T47D (cell line): ENCODE measurements at regions not wholly inside any gene's neighbourhood (a gene's known extent, or its start where the extent isn't known, plus 50 kb on each side); places are given as distances from the start of the nearest gene placed in this dataset.

Experiments used
- DNase-seq, 2 experiments: peaks; one replicate each; pipeline versions ENCODE4 v3.0.0 to v3.0.0-alpha.2; 2011 to 2012; ENCODE audit warnings: low read depth in 1 of 2, low spot score in 1 of 2
- JUND ChIP-seq: IDR thresholded peaks from 2 replicates; pipeline ENCODE4 v1.6.1; 2012; ENCODE audit warnings: low read depth
- in situ Hi-C: cut with HindIII; loops from 2 replicates; pipeline ENCODE4 v1.10.0; 2016; ENCODE audit warnings: low sequenced_read_pairs, low pct_unique_long_range_greater_than_20kb

DNA sequence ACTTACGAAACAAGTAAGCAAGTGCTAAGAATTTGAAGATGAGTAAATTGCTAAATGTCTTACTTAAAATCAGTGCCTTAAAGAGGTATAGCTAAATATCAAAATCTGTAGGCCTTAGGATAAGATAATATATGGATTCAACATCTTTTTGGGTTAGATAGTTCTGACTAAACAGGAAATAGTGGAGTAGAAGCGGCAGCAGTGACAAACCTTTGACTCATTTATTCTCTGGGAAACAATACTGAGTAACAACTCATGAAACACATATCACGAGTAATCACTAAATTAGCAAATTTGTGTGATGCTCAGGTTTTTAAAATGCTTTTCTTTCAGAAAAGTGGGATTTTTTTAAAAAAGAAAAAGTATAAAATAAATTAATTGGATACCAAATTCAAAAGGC lies 762.1 kb upstream of the TYRP1 start:
- DNase-seq = no peak
- no peak for TF ChIP-seq JUND
- in situ Hi-C loops = no loop called here

- DNase-seq = no peak
- in situ Hi-C loops = no loop called here
- TF ChIP-seq JUND = no peak
Observed at GRCh38 chr9:11931751-11932150, 761.4 kb upstream of the TYRP1 start.

DNA sequence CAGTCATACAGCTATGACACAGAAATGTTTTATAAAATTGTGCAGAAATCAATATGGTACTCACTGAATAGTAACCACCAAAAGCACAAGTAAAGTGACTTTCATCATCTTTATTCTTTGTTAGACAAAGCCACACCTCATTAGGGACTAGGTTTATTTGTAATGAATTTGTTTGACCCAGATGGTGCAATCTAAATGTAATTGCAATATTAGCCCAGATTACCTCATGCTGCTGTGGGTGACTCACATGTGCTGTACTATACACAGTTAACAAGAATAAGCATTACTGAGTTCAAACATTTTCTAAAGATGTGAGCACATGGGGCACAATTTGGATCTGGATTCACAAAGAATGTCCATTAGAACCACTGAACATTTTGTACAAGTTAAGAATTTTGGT lies 759.3 kb upstream of the TYRP1 start:
- in situ Hi-C loops = no loop called here
- no peak for DNase-seq
- no peak for TF ChIP-seq JUND

GRCh38 chr9:11946531-11946930 lies 746.7 kb upstream of the TYRP1 start:
- no peak for TF ChIP-seq JUND
- in situ Hi-C loops = no loop called here
- DNase-seq = no peak

DNA sequence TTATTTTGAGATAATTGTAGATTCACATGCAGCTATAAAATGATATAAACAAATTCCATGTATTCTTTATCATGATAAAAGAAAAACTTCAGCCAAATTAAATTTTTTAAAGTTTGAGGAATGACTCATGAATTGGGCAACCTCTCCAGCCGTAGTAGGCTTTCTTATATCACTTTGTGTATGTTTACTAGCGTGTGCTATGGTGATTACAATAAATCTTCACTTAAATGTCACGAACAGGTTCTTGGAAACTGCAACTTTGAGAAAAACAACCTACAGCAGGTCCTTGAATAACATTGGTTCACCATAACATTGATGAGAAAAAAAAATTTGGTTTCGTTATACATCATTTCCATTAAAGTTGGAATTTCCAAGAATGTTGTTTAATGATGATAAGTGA lies 730.9 kb upstream of the TYRP1 start:
- in situ Hi-C loops = no loop called here
- DNase-seq = no peak
- no peak for TF ChIP-seq JUND

GRCh38 chr9:11966786-11967185 lies 726.4 kb upstream of the TYRP1 start:
- DNase-seq = no peak
- TF ChIP-seq JUND = no peak
- in situ Hi-C loops = no loop called here

- TF ChIP-seq JUND = no peak
- in situ Hi-C loops = no loop called here
- no peak for DNase-seq
Observed at GRCh38 chr9:11968631-11969030, 724.6 kb upstream of the TYRP1 start.

- in situ Hi-C loops = no loop called here
- TF ChIP-seq JUND = no peak
- DNase-seq = no peak
Observed at GRCh38 chr9:11973011-11973410, 720.2 kb upstream of the TYRP1 start.

DNA sequence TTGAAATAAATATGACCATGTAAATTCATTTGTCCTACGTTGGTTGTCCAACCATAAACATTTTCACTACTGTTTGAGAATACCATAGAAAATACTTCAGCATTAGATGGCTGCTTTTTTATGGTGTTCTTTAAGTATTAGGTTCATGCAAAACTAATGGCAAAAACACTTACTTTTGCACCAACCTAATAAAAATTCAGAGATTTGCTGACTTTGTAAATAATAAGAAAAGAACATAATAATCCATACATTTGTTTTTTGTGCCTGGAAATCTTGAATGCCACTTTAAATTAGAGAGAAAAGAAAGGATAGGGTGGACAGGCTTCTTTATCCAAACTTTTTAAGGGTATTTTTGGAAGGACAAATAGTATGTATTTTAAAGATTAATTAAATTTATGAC lies 719.7 kb upstream of the TYRP1 start:
- TF ChIP-seq JUND = no peak
- DNase-seq = no peak
- in situ Hi-C loops = no loop called here

- in situ Hi-C loops = no loop called here
- no peak for DNase-seq
- TF ChIP-seq JUND = no peak
Observed at GRCh38 chr9:11992866-11993265, 700.3 kb upstream of the TYRP1 start.

GRCh38 chr9:12014488-12014887 lies 678.7 kb upstream of the TYRP1 start:
- in situ Hi-C loops = no loop called here
- no peak for DNase-seq
- no peak for TF ChIP-seq JUND

GRCh38 chr9:12054235-12054634 lies 639.0 kb upstream of the TYRP1 start:
- no peak for TF ChIP-seq JUND
- no peak for DNase-seq
- in situ Hi-C loops = no loop called here

- in situ Hi-C loops = no loop called here
- TF ChIP-seq JUND = no peak
- no peak for DNase-seq
Observed at GRCh38 chr9:12056874-12057273, 636.3 kb upstream of the TYRP1 start.

DNA sequence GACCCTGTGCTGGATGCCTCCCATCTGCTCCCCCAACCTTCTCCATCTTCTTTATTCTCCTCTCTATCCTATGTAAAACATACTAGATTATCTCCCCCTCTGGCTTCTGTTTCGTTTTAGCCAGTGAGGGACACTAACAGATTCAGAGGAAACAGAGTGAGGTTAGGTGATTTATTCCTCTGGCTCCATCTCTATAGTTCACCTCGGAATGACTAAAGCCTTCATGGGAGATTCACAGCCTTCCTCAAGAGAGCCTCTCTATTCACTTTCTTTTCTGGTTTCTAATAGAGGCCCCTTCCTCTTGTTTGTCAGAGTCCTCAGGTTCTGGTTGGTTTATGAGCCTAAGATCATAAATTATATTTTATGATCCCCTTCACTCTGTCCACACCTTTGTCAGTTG lies 633.1 kb upstream of the TYRP1 start:
- in situ Hi-C loops = no loop called here
- TF ChIP-seq JUND = no peak
- DNase-seq = no peak

DNA sequence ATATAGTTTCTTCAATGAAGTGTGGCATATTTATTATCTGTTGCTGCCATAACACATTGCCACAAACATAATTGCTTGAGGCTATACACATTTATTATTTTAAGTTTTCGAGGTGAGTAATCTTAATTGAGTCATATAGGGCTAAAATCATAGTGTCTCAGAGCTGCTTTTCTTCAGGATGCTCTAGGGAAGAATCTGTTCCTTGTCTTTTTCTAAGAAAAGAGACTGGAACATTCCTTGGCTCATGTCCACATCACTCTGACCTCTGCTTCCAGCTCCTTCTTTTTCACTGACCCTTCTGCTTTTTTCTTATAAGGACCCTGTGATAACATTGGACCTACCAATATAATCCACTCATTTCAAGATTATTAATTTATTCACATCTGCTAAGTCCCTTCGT lies 632.4 kb upstream of the TYRP1 start:
- no peak for TF ChIP-seq JUND
- in situ Hi-C loops = no loop called here
- no peak for DNase-seq
